ENCODE measurements at regions not wholly inside any gene's neighbourhood (a gene's known extent, or its start where the extent isn't known, plus 50 kb on each side); places are given as distances from the start of the nearest gene placed in this dataset.

GRCh38 chr1:34360574-34360973 lies 183.9 kb downstream of the C1orf94 start:
- TF ChIP-seq MAZ (IDR thresholded peaks at IDR 0.05; ENCODE audit: borderline replicate concordance, low read depth, low read length) = no peak
- no peak for TF ChIP-seq MAFK (IDR thresholded peaks at IDR 0.05; ENCODE audit: partially characterized antibody)
- no peak for TF ChIP-seq FOSB (CRISPR knock-in tag; IDR thresholded peaks at IDR 0.05)
- no peak for TF ChIP-seq ZSCAN20 (CRISPR knock-in tag; IDR thresholded peaks at IDR 0.05)
- no peak for TF ChIP-seq JUN (IDR thresholded peaks at IDR 0.05)
- TF ChIP-seq HOXA7 (CRISPR knock-in tag; IDR thresholded peaks at IDR 0.05) = no peak
- no peak for TF ChIP-seq POLR2A (IDR thresholded peaks at IDR 0.05; ENCODE audit: low read length)
- no peak for TF ChIP-seq NR3C1 (IDR thresholded peaks at IDR 0.05)
- TF ChIP-seq SREBF2 (IDR thresholded peaks at IDR 0.05) = no peak
- H3K4me3 ChIP-seq = no peak overlapping the region
- no peak overlapping the region for H3K27ac ChIP-seq
- DNase-seq (ENCODE audit: low read depth in 1 of 2, low spot score in 1 of 2) = no peak
- no peak; a peak in 1 of 6 replicates for ATAC-seq
- ChIA-PET POLR2A (no interaction called here), CTCF (no interaction called here)
- no peak overlapping the region for H3K4me2 ChIP-seq
- no peaks in the 10 kb centered on the region for H3K4me1 ChIP-seq
- H3K9me3 ChIP-seq = no peaks in the 10 kb centered on the region
- WGBS (ENCODE audit: missing lambda C conversion rate) = 17% methylated on average over 3 of the region's 3 CpGs
- no peak for FAIRE-seq

GRCh38 chr1:34361121-34361520 lies 184.4 kb downstream of the C1orf94 start:
- ChIA-PET CTCF (no interaction called here), POLR2A (no interaction called here)
- Histone ChIP-seq H3K9me3 (no peaks in the 10 kb centered on the region), H3K4me2 (no peak overlapping the region), H3K4me1 (no peaks in the 10 kb centered on the region), H3K4me3 (no peak overlapping the region), H3K27ac (no peak overlapping the region)
- FAIRE-seq (no peak), DNase-seq (ENCODE audit: low read depth in 1 of 2, low spot score in 1 of 2) (no peak), ATAC-seq (no peak)
- TF ChIP-seq ESRRA (IDR thresholded peaks at IDR 0.05; ENCODE audit: borderline replicate concordance, low read length) = no peak
- TF ChIP-seq POLR2AphosphoS2 (conservative IDR thresholded peaks at IDR 0.05; ENCODE audit: low read length) = no peak
- no peak for TF ChIP-seq HMGXB4 (CRISPR knock-in tag; IDR thresholded peaks at IDR 0.05; ENCODE audit: borderline replicate concordance)
- no peak for TF ChIP-seq HES2 (IDR thresholded peaks at IDR 0.05)
- TF ChIP-seq ZNF302 (CRISPR knock-in tag; IDR thresholded peaks at IDR 0.05) = no peak
- TF ChIP-seq HEYL (CRISPR knock-in tag; IDR thresholded peaks at IDR 0.05) = no peak
- no peak for TF ChIP-seq FOSL2 (IDR thresholded peaks at IDR 0.05)
- TF ChIP-seq FOSL2 (CRISPR knock-in tag; IDR thresholded peaks at IDR 0.05) = no peak
- 0% methylated on average over 3 of the region's 3 CpGs for WGBS (ENCODE audit: missing lambda C conversion rate)

- FAIRE-seq (no peak), DNase-seq (ENCODE audit: low read depth in 1 of 2, low spot score in 1 of 2) (no peak), ATAC-seq (no peak)
- no peaks in the 10 kb centered on the region for H3K9me3 ChIP-seq
- H3K4me3 ChIP-seq = no peak overlapping the region
- 9% methylated on average over 2 of the region's 2 CpGs for WGBS (ENCODE audit: missing lambda C conversion rate)
- CTCF ChIA-PET = no interaction called here
- H3K27ac ChIP-seq = no peak overlapping the region
- H3K4me1 ChIP-seq = no peaks in the 10 kb centered on the region
- POLR2A ChIA-PET = no interaction called here
- no peak overlapping the region for H3K4me2 ChIP-seq
- no peak for TF ChIP-seq ELK1 (IDR thresholded peaks at IDR 0.05; ENCODE audit: low read depth, low read length)
- no peak for TF ChIP-seq NPAS2 (CRISPR knock-in tag; IDR thresholded peaks at IDR 0.05; ENCODE audit: borderline replicate concordance)
- TF ChIP-seq KDM1A (IDR thresholded peaks at IDR 0.05; ENCODE audit: low read depth) = no peak
- TF ChIP-seq CTCF (IDR thresholded peaks at IDR 0.05) = no peak
- no peak for TF ChIP-seq CHD4 (IDR thresholded peaks at IDR 0.05; ENCODE audit: borderline replicate concordance)
- TF ChIP-seq BHLHE40 (IDR thresholded peaks at IDR 0.05; ENCODE audit: low read depth, low read length) = no peak
- TF ChIP-seq ZC3H11A (IDR thresholded peaks at IDR 0.05) = no peak
- no peak for TF ChIP-seq FOSL2 (IDR thresholded peaks at IDR 0.05)
- no peak for TF ChIP-seq FOSL2 (CRISPR knock-in tag; IDR thresholded peaks at IDR 0.05)
- TF ChIP-seq MAX (IDR thresholded peaks at IDR 0.05) = no peak
- no peak for TF ChIP-seq HOXA7 (CRISPR knock-in tag; IDR thresholded peaks at IDR 0.05)
- no peak for TF ChIP-seq MYC (IDR thresholded peaks at IDR 0.05; ENCODE audit: borderline replicate concordance, low read length)
- no peak for TF ChIP-seq HMGXB4 (CRISPR knock-in tag; IDR thresholded peaks at IDR 0.05; ENCODE audit: borderline replicate concordance)
- no peak for TF ChIP-seq EHF (CRISPR knock-in tag; IDR thresholded peaks at IDR 0.05)
- TF ChIP-seq FOXS1 (CRISPR knock-in tag; IDR thresholded peaks at IDR 0.05) = no peak
- no peak for TF ChIP-seq NFE2L2 (conservative IDR thresholded peaks at IDR 0.05; ENCODE audit: low read length)
- no peak for TF ChIP-seq MAFK (IDR thresholded peaks at IDR 0.05; ENCODE audit: partially characterized antibody)
- no peak for TF ChIP-seq RARB (CRISPR knock-in tag; IDR thresholded peaks at IDR 0.05)
Observed at GRCh38 chr1:34361781-34362357, 185.2 kb downstream of the C1orf94 start.
